ENCODE measurements at regions not wholly inside any gene's neighbourhood (a gene's known extent, or its start where the extent isn't known, plus 50 kb on each side); places are given as distances from the start of the nearest gene placed in this dataset.

GRCh38 chr4:177080388-177080787 lies 229.3 kb upstream of the NEIL3 start:
- Histone ChIP-seq H3K27me3 (ENCODE audit: control insufficient read depth, insufficient read depth, low read length) (no peaks in the 10 kb centered on the region), H3K9me3 (ENCODE audit: control insufficient read depth, insufficient read depth, low read length) (no peaks in the 10 kb centered on the region), H3K4me3 (ENCODE audit: low read depth, low read length) (no peak overlapping the region), H3K27ac (ENCODE audit: low read depth, low read length) (no peak overlapping the region), H3K4me1 (ENCODE audit: control insufficient read depth, insufficient read depth, low read length) (no peaks in the 10 kb centered on the region), H3K36me3 (ENCODE audit: control insufficient read depth, insufficient read depth, low read length) (no peaks in the 10 kb centered on the region)
- no peak for DNase-seq (ENCODE audit: low read depth in 4 of 6, low spot score in 6 of 6)
- WGBS (ENCODE audit: insufficient coverage): 68% methylated on average over 3 of the region's 5 CpGs

- Histone ChIP-seq H3K4me1 (ENCODE audit: control insufficient read depth, insufficient read depth, low read length) (no peaks in the 10 kb centered on the region), H3K27ac (ENCODE audit: low read depth, low read length) (no peak overlapping the region), H3K36me3 (ENCODE audit: control insufficient read depth, insufficient read depth, low read length) (no peaks in the 10 kb centered on the region), H3K9me3 (ENCODE audit: control insufficient read depth, insufficient read depth, low read length) (no peaks in the 10 kb centered on the region), H3K4me3 (ENCODE audit: low read depth, low read length) (no peak overlapping the region), H3K27me3 (ENCODE audit: control insufficient read depth, insufficient read depth, low read length) (no peaks in the 10 kb centered on the region)
- WGBS (ENCODE audit: insufficient coverage): 88% methylated on average over 4 of the region's 4 CpGs
- DNase-seq (ENCODE audit: low read depth in 4 of 6, low spot score in 6 of 6): no peak
These were observed 222.6 kb upstream of the NEIL3 start for GRCh38 chr4:177087060-177087459.

- WGBS (ENCODE audit: insufficient coverage): no CpG with 5 or more reads among the region's 2 CpGs
- no peaks in the 10 kb centered on the region for H3K36me3 ChIP-seq (ENCODE audit: control insufficient read depth, insufficient read depth, low read length)
These were observed 222.2 kb upstream of the NEIL3 start for GRCh38 chr4:177087499-177087898.

GRCh38 chr4:177091515-177091914 lies 218.2 kb upstream of the NEIL3 start:
- Histone ChIP-seq H3K4me1 (ENCODE audit: control insufficient read depth, insufficient read depth, low read length) (no peaks in the 10 kb centered on the region), H3K9me3 (ENCODE audit: control insufficient read depth, insufficient read depth, low read length) (no peaks in the 10 kb centered on the region), H3K36me3 (ENCODE audit: control insufficient read depth, insufficient read depth, low read length) (no peaks in the 10 kb centered on the region), H3K27me3 (ENCODE audit: control insufficient read depth, insufficient read depth, low read length) (no peaks in the 10 kb centered on the region), H3K4me3 (ENCODE audit: low read depth, low read length) (no peak overlapping the region), H3K27ac (ENCODE audit: low read depth, low read length) (no peak overlapping the region)
- DNase-seq (ENCODE audit: low read depth in 4 of 6, low spot score in 6 of 6): no peak

More at GRCh38 chr4:177087499-177087898, 222.2 kb upstream of the NEIL3 start:
- DNase-seq (ENCODE audit: low read depth in 4 of 6, low spot score in 6 of 6): no peak
- Histone ChIP-seq H3K9me3 (ENCODE audit: control insufficient read depth, insufficient read depth, low read length) (no peaks in the 10 kb centered on the region), H3K4me1 (ENCODE audit: control insufficient read depth, insufficient read depth, low read length) (no peaks in the 10 kb centered on the region), H3K27me3 (ENCODE audit: control insufficient read depth, insufficient read depth, low read length) (no peaks in the 10 kb centered on the region), H3K27ac (ENCODE audit: low read depth, low read length) (no peak overlapping the region), H3K4me3 (ENCODE audit: low read depth, low read length) (no peak overlapping the region)

GRCh38 chr4:177092807-177093206 lies 216.9 kb upstream of the NEIL3 start:
- no peaks in the 10 kb centered on the region for H3K36me3 ChIP-seq (ENCODE audit: control insufficient read depth, insufficient read depth, low read length)
- no peak overlapping the region for H3K4me3 ChIP-seq (ENCODE audit: low read depth, low read length)
- no peaks in the 10 kb centered on the region for H3K4me1 ChIP-seq (ENCODE audit: control insufficient read depth, insufficient read depth, low read length)
- no peaks in the 10 kb centered on the region for H3K9me3 ChIP-seq (ENCODE audit: control insufficient read depth, insufficient read depth, low read length)
- no CpG with 5 or more reads among the region's 2 CpGs for WGBS (ENCODE audit: insufficient coverage)
- no peak for DNase-seq (ENCODE audit: low read depth in 4 of 6, low spot score in 6 of 6)
- no peaks in the 10 kb centered on the region for H3K27me3 ChIP-seq (ENCODE audit: control insufficient read depth, insufficient read depth, low read length)
- H3K27ac ChIP-seq (ENCODE audit: low read depth, low read length): no peak overlapping the region

GRCh38 chr4:177093964-177094363 lies 215.7 kb upstream of the NEIL3 start:
- Histone ChIP-seq H3K4me1 (ENCODE audit: control insufficient read depth, insufficient read depth, low read length) (no peaks in the 10 kb centered on the region), H3K9me3 (ENCODE audit: control insufficient read depth, insufficient read depth, low read length) (no peaks in the 10 kb centered on the region), H3K36me3 (ENCODE audit: control insufficient read depth, insufficient read depth, low read length) (no peaks in the 10 kb centered on the region), H3K4me3 (ENCODE audit: low read depth, low read length) (no peak overlapping the region), H3K27ac (ENCODE audit: low read depth, low read length) (no peak overlapping the region), H3K27me3 (ENCODE audit: control insufficient read depth, insufficient read depth, low read length) (no peaks in the 10 kb centered on the region)
- 87% methylated on average over 1 of the region's 1 CpG for WGBS (ENCODE audit: insufficient coverage)
- DNase-seq (ENCODE audit: low read depth in 4 of 6, low spot score in 6 of 6): no peak

- H3K9me3 ChIP-seq (ENCODE audit: control insufficient read depth, insufficient read depth, low read length): no peaks in the 10 kb centered on the region
- H3K36me3 ChIP-seq (ENCODE audit: control insufficient read depth, insufficient read depth, low read length): no peaks in the 10 kb centered on the region
- 100% methylated on average over 3 of the region's 6 CpGs for WGBS (ENCODE audit: insufficient coverage)
- no peaks in the 10 kb centered on the region for H3K27me3 ChIP-seq (ENCODE audit: control insufficient read depth, insufficient read depth, low read length)
- no peaks in the 10 kb centered on the region for H3K4me1 ChIP-seq (ENCODE audit: control insufficient read depth, insufficient read depth, low read length)
- H3K4me3 ChIP-seq (ENCODE audit: low read depth, low read length): no peak overlapping the region
- DNase-seq (ENCODE audit: low read depth in 4 of 6, low spot score in 6 of 6): no peak
- H3K27ac ChIP-seq (ENCODE audit: low read depth, low read length): no peak overlapping the region
These were observed 212.4 kb upstream of the NEIL3 start for GRCh38 chr4:177097291-177097690.

GRCh38 chr4:177099211-177099610 lies 210.5 kb upstream of the NEIL3 start:
- Histone ChIP-seq H3K36me3 (ENCODE audit: control insufficient read depth, insufficient read depth, low read length) (no peaks in the 10 kb centered on the region), H3K27ac (ENCODE audit: low read depth, low read length) (no peak overlapping the region), H3K9me3 (ENCODE audit: control insufficient read depth, insufficient read depth, low read length) (no peaks in the 10 kb centered on the region), H3K4me1 (ENCODE audit: control insufficient read depth, insufficient read depth, low read length) (no peaks in the 10 kb centered on the region), H3K4me3 (ENCODE audit: low read depth, low read length) (no peak overlapping the region), H3K27me3 (ENCODE audit: control insufficient read depth, insufficient read depth, low read length) (no peaks in the 10 kb centered on the region)
- DNase-seq (ENCODE audit: low read depth in 4 of 6, low spot score in 6 of 6): no peak
- no CpG with 5 or more reads among the region's 6 CpGs for WGBS (ENCODE audit: insufficient coverage)

- no peaks in the 10 kb centered on the region for H3K9me3 ChIP-seq (ENCODE audit: control insufficient read depth, insufficient read depth, low read length)
- H3K27ac ChIP-seq (ENCODE audit: low read depth, low read length): no peak overlapping the region
- H3K4me3 ChIP-seq (ENCODE audit: low read depth, low read length): no peak overlapping the region
- DNase-seq (ENCODE audit: low read depth in 4 of 6, low spot score in 6 of 6): no peak
- H3K36me3 ChIP-seq (ENCODE audit: control insufficient read depth, insufficient read depth, low read length): no peaks in the 10 kb centered on the region
- no peaks in the 10 kb centered on the region for H3K4me1 ChIP-seq (ENCODE audit: control insufficient read depth, insufficient read depth, low read length)
- 100% methylated on average over 1 of the region's 3 CpGs for WGBS (ENCODE audit: insufficient coverage)
- H3K27me3 ChIP-seq (ENCODE audit: control insufficient read depth, insufficient read depth, low read length): no peaks in the 10 kb centered on the region
These were observed 209.4 kb upstream of the NEIL3 start for GRCh38 chr4:177100307-177100706.

GRCh38 chr4:177103619-177104018 lies 206.1 kb upstream of the NEIL3 start:
- H3K36me3 ChIP-seq (ENCODE audit: control insufficient read depth, insufficient read depth, low read length): no peaks in the 10 kb centered on the region
- H3K9me3 ChIP-seq (ENCODE audit: control insufficient read depth, insufficient read depth, low read length): no peaks in the 10 kb centered on the region
- no peaks in the 10 kb centered on the region for H3K4me1 ChIP-seq (ENCODE audit: control insufficient read depth, insufficient read depth, low read length)
- DNase-seq (ENCODE audit: low read depth in 4 of 6, low spot score in 6 of 6): no peak
- H3K27me3 ChIP-seq (ENCODE audit: control insufficient read depth, insufficient read depth, low read length): no peaks in the 10 kb centered on the region
- no peak overlapping the region for H3K4me3 ChIP-seq (ENCODE audit: low read depth, low read length)
- no peak overlapping the region for H3K27ac ChIP-seq (ENCODE audit: low read depth, low read length)

All from spinal cord (tissue), 9 donors.